ENCODE measurements at regions not wholly inside any gene's neighbourhood (a gene's known extent, or its start where the extent isn't known, plus 50 kb on each side); places are given as distances from the start of the nearest gene placed in this dataset.
"Not testable (repeated sequence)": the region's sequence is repeated elsewhere in the genome, so short reads cannot be mapped to it uniquely, and the experiment has no call there.

GRCh38 chr1:172837816-172838679 lies 179.1 kb downstream of the FASLG start:
- peak; percentile 87 for DNase-seq (ENCODE audit: low spot score)

GRCh38 chr1:172838680-172839313 lies 179.9 kb downstream of the FASLG start:
- DNase-seq (ENCODE audit: low spot score), result no peak

- not testable (repeated sequence) for DNase-seq (ENCODE audit: low spot score)
These were observed 180.7 kb downstream of the FASLG start for GRCh38 chr1:172839639-172840038.

- no peak for DNase-seq (ENCODE audit: low spot score)
These were observed 184.5 kb downstream of the FASLG start for GRCh38 chr1:172843444-172843843.

- peak; percentile 58 for DNase-seq (ENCODE audit: low spot score)
These were observed 186.5 kb downstream of the FASLG start for GRCh38 chr1:172845371-172845770.

GRCh38 chr1:172845865-172846264 lies 187.0 kb downstream of the FASLG start:
- no peak for DNase-seq (ENCODE audit: low spot score)

- DNase-seq (ENCODE audit: low spot score), result not testable (repeated sequence)
These were observed 188.9 kb downstream of the FASLG start for GRCh38 chr1:172847814-172848213.

GRCh38 chr1:172849653-172850052 lies 190.8 kb downstream of the FASLG start:
- DNase-seq (ENCODE audit: low spot score), result no peak

- no peak for DNase-seq (ENCODE audit: low spot score)
These were observed 192.2 kb downstream of the FASLG start for GRCh38 chr1:172851077-172851476.

- DNase-seq (ENCODE audit: low spot score), result no peak
These were observed 193.0 kb downstream of the FASLG start for GRCh38 chr1:172851856-172852255.

GRCh38 chr1:172855983-172856382 lies 194.8 kb downstream of the TNFSF18 start:
- not testable (repeated sequence) for DNase-seq (ENCODE audit: low spot score)

- DNase-seq (ENCODE audit: low spot score), result no peak
These were observed 187.7 kb downstream of the TNFSF18 start for GRCh38 chr1:172863031-172863430.

GRCh38 chr1:172867216-172867818 lies 183.4 kb downstream of the TNFSF18 start:
- peak; percentile 11 for DNase-seq (ENCODE audit: low spot score)

GRCh38 chr1:172870901-172871606 lies 179.7 kb downstream of the TNFSF18 start:
- DNase-seq (ENCODE audit: low spot score), result peak; percentile 37

GRCh38 chr1:172874950-172875349 lies 175.8 kb downstream of the TNFSF18 start:
- peak; percentile 48 for DNase-seq (ENCODE audit: low spot score)

- peak; percentile 18 for DNase-seq (ENCODE audit: low spot score)
These were observed 174.8 kb downstream of the TNFSF18 start for GRCh38 chr1:172875892-172876291.

GRCh38 chr1:172882385-172882784 lies 168.4 kb downstream of the TNFSF18 start:
- DNase-seq (ENCODE audit: low spot score), result no peak

- DNase-seq (ENCODE audit: low spot score), result no peak
These were observed 167.9 kb downstream of the TNFSF18 start for GRCh38 chr1:172882791-172883386.

GRCh38 chr1:172883387-172883791 lies 167.4 kb downstream of the TNFSF18 start:
- peak; percentile 77 for DNase-seq (ENCODE audit: low spot score)

GRCh38 chr1:172883844-172884243 lies 166.9 kb downstream of the TNFSF18 start:
- DNase-seq (ENCODE audit: low spot score), result peak; percentile 53

GRCh38 chr1:172885411-172885810 lies 165.3 kb downstream of the TNFSF18 start:
- DNase-seq (ENCODE audit: low spot score), result no peak

- DNase-seq (ENCODE audit: low spot score), result no peak
These were observed 164.8 kb downstream of the TNFSF18 start for GRCh38 chr1:172885971-172886370.

All from activated CD4-positive, alpha-beta T cell treated with anti-CD3 and anti-CD28 coated beads, Interleukin-2, Interleukin-4, amounts not matched to agents 100 ng/mL and 50 ng/mL, durations not matched to agents 16 hours and 8 hours (primary cell).